Muscle of leg (tissue), 3 donors: ENCODE measurements at regions not wholly inside any gene's neighbourhood (a gene's known extent, or its start where the extent isn't known, plus 50 kb on each side); places are given as distances from the start of the nearest gene placed in this dataset.

Experiments
- DNase-seq: peaks from one replicate; pipeline ENCODE4 v3.0.0; 2013
- H3K27ac ChIP-seq: one replicate; pipeline ENCODE4 v1.5.1; 2013; ENCODE audit warnings: mild to moderate bottlenecking, low read length, control low read depth
- H3K27me3 ChIP-seq: one replicate; pipeline ENCODE4 v1.6.1; 2013; ENCODE audit warnings: low read length; ENCODE audit not compliant: control insufficient read depth, insufficient read depth
- H3K36me3 ChIP-seq: one replicate; pipeline ENCODE4 v1.6.1; 2013; ENCODE audit warnings: low read length; ENCODE audit not compliant: control insufficient read depth, insufficient read depth
- H3K4me1 ChIP-seq: one replicate; pipeline ENCODE4 v1.6.1; 2013; ENCODE audit warnings: low read length; ENCODE audit not compliant: control insufficient read depth, insufficient read depth
- H3K4me3 ChIP-seq: one replicate; pipeline ENCODE4 v1.5.1; 2013; ENCODE audit warnings: low read length, control low read depth
- H3K9me3 ChIP-seq: replicated peaks from 2 replicates; pipeline ENCODE4 v1.6.1; 2013; ENCODE audit warnings: low read depth, low read length; ENCODE audit not compliant: control insufficient read depth
- WGBS: methylation state at CpG from one replicate; pipeline ENCODE4 v1.1.5; 2013; ENCODE audit warnings: missing lambda C conversion rate; ENCODE audit not compliant: insufficient coverage; 5-methylcytosine and 5-hydroxymethylcytosine counted together

- Histone ChIP-seq H3K9me3 (no peaks in the 10 kb centered on the region), H3K27ac (no peak overlapping the region), H3K4me3 (no peak overlapping the region), H3K27me3 (no peaks in the 10 kb centered on the region), H3K36me3 (no peaks in the 10 kb centered on the region), H3K4me1 (peaks cover 8% of the 10 kb centered on the region)
- no CpG with 5 or more reads among the region's 2 CpGs for WGBS
- DNase-seq = no peak
These were observed 99.2 kb upstream of the COG2 start for GRCh38 chr1:230543085-230543484.

DNA sequence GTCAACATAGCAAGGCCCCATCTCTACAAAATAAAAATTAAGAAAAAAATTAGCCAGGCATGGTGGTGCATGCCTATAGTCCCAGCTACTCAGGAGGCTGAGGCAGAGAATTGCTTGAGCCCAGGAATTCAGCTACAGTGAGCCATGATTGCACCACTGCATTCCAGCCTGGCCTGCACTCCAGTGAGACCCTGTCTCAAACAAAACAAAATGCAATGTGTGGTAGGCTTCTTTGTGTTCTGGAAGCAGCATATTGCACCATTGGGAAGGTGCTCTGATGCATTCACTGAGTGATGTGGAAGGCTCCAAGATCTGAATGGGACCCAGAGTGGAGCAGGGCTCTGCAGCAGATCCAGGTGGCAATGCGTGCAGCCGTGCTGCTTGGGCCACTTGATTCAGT, 99.6 kb upstream of the COG2 start:
- Histone ChIP-seq H3K4me1 (peaks cover 8% of the 10 kb centered on the region), H3K9me3 (no peaks in the 10 kb centered on the region), H3K27ac (no peak overlapping the region), H3K27me3 (no peaks in the 10 kb centered on the region), H3K36me3 (no peaks in the 10 kb centered on the region), H3K4me3 (no peak overlapping the region)
- no peak for DNase-seq
- 92% methylated on average over 2 of the region's 2 CpGs for WGBS

DNA sequence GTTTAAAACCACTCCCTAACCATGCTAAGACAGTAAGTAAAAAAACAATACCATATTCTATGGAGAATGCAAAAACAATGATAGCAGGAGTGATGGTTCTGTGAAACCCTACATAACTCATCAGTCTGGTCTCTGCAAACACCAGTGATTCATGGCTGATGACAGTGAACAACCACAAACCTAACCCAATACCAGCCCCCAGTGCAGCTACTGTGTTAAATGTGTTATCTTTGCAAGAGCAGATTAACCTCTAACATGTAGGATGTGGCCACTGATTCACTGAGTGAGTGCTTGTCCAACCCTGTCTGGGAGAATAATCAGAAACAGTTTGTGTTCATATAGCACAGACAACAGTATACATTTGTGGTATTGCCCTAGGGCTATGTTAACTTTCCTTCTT, 100.2 kb upstream of the COG2 start:
- no peak overlapping the region for H3K27ac ChIP-seq
- H3K9me3 ChIP-seq = no peaks in the 10 kb centered on the region
- no peaks in the 10 kb centered on the region for H3K36me3 ChIP-seq
- no peak overlapping the region for H3K4me3 ChIP-seq
- peaks cover 8% of the 10 kb centered on the region for H3K4me1 ChIP-seq
- DNase-seq = no peak
- H3K27me3 ChIP-seq = no peaks in the 10 kb centered on the region

DNA sequence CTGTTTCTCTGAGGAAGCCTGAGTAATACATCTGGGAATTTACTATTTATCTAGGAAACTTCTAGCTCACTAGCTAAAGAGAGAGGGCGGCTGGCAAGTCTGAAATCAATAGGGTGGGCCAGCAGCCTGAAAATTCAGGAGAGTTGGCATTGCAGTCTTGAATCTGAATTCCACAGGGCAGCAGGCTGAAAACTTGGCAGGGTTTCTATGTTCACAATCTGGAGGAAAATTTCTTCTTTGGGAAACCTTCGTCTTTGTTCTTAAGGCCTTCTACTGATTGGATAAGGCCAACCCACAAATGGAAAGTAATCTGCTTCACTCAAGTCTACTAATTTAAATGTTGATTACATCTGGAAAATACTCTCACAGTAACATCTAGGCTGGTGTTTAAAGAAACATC, 101.0 kb upstream of the COG2 start:
- H3K9me3 ChIP-seq = no peaks in the 10 kb centered on the region
- WGBS = 40% methylated on average over 1 of the region's 2 CpGs

DNA sequence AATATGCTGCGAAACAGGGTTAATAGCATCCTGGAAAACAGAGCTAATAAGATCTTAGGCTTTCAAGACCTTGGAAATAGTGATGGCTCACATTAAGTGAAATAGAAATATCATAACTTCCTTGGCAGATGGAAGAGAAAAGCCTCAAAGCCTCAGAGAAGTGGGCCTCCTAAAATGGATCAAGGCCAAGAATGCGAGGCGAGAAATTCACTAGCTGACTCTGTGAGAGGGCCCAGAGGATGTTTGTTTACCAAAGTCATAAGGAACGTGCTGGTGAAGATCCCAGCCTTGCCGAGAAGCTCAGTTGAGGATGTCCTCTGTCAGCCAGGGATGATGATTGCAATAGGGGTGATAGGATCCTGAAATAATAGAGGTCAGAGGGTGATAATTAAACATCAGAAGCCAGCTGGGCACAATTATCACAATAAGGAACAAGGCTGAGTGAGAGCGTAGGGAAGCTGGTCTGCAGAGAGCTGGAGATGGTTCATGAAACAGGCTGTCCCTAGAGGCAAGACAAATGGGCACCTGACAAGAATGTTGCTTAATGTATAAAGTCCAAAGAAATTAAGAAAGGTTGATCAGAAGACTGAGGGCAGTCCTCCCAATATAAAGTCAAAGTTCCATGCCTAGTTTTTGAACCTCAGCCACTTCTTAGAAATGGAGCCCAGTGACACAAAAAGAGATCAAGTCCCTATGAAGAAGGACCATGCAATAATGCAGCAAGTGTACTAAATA, 101.7 kb upstream of the COG2 start:
- no peak overlapping the region for H3K27ac ChIP-seq
- H3K4me1 ChIP-seq = peaks cover 8% of the 10 kb centered on the region
- H3K9me3 ChIP-seq = no peaks in the 10 kb centered on the region
- no peaks in the 10 kb centered on the region for H3K36me3 ChIP-seq
- no peaks in the 10 kb centered on the region for H3K27me3 ChIP-seq
- 30% methylated on average over 6 of the region's 6 CpGs for WGBS
- peak; percentile 23 for DNase-seq
- H3K4me3 ChIP-seq = no peak overlapping the region

More for the DNA sequence above, 101.0 kb upstream of the COG2 start:
- peaks cover 8% of the 10 kb centered on the region for H3K4me1 ChIP-seq
- no peak overlapping the region for H3K27ac ChIP-seq
- no peak for DNase-seq
- H3K27me3 ChIP-seq = no peaks in the 10 kb centered on the region
- H3K36me3 ChIP-seq = no peaks in the 10 kb centered on the region
- no peak overlapping the region for H3K4me3 ChIP-seq

DNA sequence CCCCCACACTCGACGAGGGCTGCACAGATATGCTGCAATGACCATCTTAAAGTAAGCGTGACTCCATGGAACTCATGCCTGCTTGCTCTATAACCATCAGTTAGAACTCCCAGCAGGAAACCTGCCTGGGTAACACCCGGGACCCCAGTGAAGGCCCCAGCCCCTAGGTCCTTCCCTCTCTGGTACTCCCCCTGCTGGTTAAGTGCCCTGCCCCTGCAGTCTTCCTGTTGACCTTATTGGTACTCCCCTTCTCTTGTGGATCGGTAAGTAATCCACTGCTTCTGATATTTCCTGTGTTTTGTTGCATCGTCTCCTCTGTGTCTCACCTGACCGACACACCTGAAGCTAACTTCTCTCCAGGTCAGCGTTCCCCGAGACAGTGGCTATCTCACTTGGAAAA, 104.8 kb upstream of the COG2 start:
- Histone ChIP-seq H3K4me1 (peaks cover 4% of the 10 kb centered on the region), H3K27ac (no peak overlapping the region), H3K4me3 (no peak overlapping the region), H3K27me3 (no peaks in the 10 kb centered on the region), H3K36me3 (no peaks in the 10 kb centered on the region), H3K9me3 (no peaks in the 10 kb centered on the region)
- no peak for DNase-seq
- WGBS = 64% methylated on average over 6 of the region's 9 CpGs

DNA sequence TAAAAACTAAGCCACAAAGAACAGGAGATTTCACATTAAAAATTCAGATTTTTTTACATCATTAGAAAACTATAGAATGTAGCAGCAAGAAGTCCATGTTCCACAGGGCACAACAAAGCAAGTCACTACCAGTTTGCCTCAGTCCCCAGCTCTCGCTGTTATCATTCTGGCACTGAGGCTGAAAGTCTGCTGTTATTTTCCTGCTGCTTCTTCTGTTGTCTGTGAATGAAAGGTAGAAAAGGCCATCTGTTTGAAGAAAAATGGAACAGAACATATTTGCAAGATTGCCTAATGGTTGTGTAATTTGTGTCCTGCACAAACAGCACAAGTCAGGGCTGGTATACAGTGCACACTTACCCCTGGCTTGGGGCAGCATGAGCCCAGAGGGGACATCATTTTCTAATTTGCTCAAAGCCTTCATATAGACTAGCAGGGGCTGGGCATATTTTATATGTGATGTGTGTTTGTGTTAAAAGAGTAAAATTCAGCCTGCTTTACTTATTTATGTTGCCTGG, 105.6 kb upstream of the COG2 start:
- DNase-seq = no peak
- Histone ChIP-seq H3K4me1 (peaks cover 4% of the 10 kb centered on the region), H3K27me3 (no peaks in the 10 kb centered on the region), H3K9me3 (no peaks in the 10 kb centered on the region), H3K36me3 (no peaks in the 10 kb centered on the region), H3K27ac (no peak overlapping the region), H3K4me3 (no peak overlapping the region)
- WGBS = no CpG with 5 or more reads among the region's 1 CpG

DNA sequence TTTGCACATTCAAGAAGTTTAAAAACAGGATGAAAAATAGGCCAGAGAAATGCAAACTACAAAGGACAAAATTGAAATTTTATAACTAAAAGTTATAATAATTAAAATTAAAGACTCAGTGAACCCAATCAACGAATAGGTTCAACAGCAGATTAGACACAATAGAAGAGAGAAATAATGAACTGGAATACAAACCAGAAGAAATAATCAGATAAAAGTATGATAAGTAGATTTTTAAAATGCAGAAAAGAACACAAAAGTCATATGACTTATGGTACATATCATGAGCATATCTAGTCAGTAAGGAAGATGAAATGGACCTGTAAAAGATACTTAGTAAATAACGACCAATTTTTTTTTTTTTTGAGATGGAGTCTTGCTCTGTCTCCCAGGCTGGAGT, 108.1 kb upstream of the COG2 start:
- H3K27me3 ChIP-seq = no peaks in the 10 kb centered on the region
- WGBS = no CpG with 5 or more reads among the region's 2 CpGs
- peaks cover 4% of the 10 kb centered on the region for H3K9me3 ChIP-seq
- no peak overlapping the region for H3K4me3 ChIP-seq
- H3K4me1 ChIP-seq = no peaks in the 10 kb centered on the region
- DNase-seq = no peak
- H3K36me3 ChIP-seq = no peaks in the 10 kb centered on the region
- H3K27ac ChIP-seq = no peak overlapping the region

- H3K4me3 ChIP-seq = no peak overlapping the region
- no peaks in the 10 kb centered on the region for H3K27me3 ChIP-seq
- peak overlapping the region; percentile 13 for H3K27ac ChIP-seq
- no peak for DNase-seq
- H3K36me3 ChIP-seq = no peaks in the 10 kb centered on the region
- H3K4me1 ChIP-seq = no peaks in the 10 kb centered on the region
- H3K9me3 ChIP-seq = peaks cover 4% of the 10 kb centered on the region
These were observed 105.0 kb upstream of the PGBD5 start for GRCh38 chr1:230531103-230531502.

DNA sequence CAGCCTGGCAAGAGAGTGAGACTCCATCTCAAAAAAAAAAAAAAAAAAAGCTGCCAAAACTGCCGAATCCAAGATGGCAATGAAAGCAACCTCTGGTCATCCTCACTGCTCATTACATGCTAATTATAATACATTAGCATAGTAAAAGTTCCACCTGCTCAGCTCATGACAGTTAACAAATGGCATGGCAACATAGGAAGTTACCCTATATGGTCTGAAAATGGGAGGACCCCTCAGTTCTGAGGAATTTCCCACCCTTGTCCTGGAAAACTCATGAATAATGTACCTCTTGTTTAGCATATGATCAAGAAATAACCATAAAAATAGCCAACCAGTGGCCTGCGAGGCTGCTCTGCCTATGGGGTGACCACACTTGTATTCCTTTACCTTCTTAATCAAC, 93.1 kb upstream of the PGBD5 start:
- Histone ChIP-seq H3K4me1 (peaks cover 15% of the 10 kb centered on the region), H3K4me3 (no peak overlapping the region), H3K9me3 (no peaks in the 10 kb centered on the region), H3K36me3 (no peaks in the 10 kb centered on the region), H3K27me3 (no peaks in the 10 kb centered on the region), H3K27ac (no peak overlapping the region)
- no peak for DNase-seq
- WGBS = no CpG with 5 or more reads among the region's 2 CpGs

DNA sequence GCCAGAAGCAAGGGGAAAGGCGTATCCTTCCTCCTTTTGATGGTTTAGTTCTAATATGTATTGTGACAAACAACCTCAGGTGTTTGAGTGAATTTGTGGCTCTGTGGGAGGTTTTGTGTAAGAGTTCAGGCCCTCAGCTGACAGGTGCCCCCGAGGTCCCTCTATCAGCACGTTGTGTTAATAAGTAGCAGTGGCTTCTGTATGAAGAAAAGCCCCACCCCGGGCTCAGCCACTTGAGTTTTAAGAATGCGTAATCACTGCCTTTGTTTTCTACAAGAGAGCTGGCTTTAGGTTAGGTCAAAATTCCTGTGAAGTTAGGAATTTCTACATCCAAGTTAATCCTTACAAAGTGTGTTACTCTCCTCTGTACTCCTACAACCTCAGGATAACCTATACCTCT, 92.4 kb upstream of the PGBD5 start:
- Histone ChIP-seq H3K27me3 (no peaks in the 10 kb centered on the region), H3K4me3 (no peak overlapping the region), H3K4me1 (peaks cover 15% of the 10 kb centered on the region), H3K9me3 (no peaks in the 10 kb centered on the region), H3K36me3 (no peaks in the 10 kb centered on the region), H3K27ac (peak overlapping the region; percentile 48)
- 57% methylated on average over 3 of the region's 5 CpGs for WGBS
- no peak for DNase-seq
